CD4-positive, alpha-beta T cell treated with Interferon alpha-2 for 1 hour (primary cell): ENCODE measurements at regions not wholly inside any gene's neighbourhood (a gene's known extent, or its start where the extent isn't known, plus 50 kb on each side); places are given as distances from the start of the nearest gene placed in this dataset.

ENCODE experiments used
- DNase-seq, 2 donors: peaks; one replicate each; pipeline ENCODE4 v3.0.0-alpha.2; 2020 to 2022

DNA sequence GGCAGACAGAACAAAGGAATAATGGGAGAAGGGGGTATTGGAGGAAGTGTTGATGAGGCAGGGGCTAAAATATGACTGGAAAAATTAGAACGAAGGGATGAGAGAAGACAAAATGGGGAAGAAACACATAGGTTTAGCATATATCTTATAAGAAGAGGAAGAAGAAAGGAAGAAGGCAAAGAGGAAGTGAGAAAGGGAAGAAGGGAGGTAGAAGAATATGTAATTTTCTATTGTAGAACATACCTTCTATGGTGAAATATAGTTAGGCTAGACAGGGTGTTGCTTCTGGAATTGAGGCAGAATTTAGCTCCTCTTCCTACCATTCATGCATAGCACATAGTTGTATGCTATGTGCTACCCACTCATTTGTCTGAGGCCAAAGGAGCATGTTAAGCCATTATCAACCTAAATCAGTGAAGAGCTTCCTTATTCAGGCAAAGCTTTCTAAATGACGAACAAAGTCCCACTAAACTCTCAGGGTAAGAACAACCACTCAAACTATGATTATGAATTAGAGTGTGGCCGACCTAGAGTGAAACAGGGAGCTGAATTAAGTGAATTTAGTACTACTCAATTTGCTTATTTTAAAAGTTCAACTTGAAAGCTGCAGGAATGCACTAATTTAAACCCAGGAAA, 180.9 kb upstream of the GALNT5 start:
- no peak for DNase-seq

DNA sequence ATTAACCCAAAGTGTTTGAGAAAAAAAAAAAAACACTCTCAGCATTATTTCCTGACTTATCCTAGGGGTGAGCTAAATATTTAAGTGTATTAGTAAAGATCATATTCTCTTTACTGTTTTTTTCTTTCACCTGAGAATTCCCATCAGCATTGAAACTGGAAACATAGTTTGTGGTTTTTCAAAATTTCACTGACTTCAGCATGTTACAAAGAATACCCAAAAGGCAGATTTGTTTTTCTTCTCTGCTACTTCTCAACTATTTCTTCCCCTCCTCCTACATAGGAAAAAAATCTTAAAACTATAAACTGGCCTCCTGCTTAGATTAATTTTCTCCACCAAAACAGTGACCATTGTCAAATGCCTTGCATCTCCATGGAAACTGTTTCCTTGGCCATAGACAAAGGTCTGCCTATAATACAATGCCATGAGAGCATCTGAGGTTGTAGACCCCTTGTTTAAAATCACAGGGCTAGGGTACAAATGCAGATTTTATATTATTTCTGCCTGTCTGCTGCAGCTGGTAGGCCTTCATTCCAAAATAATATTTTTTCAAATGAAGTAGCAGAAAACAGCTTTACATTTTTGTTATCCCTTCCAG, 179.7 kb upstream of the GALNT5 start:
- no peak for DNase-seq

DNA sequence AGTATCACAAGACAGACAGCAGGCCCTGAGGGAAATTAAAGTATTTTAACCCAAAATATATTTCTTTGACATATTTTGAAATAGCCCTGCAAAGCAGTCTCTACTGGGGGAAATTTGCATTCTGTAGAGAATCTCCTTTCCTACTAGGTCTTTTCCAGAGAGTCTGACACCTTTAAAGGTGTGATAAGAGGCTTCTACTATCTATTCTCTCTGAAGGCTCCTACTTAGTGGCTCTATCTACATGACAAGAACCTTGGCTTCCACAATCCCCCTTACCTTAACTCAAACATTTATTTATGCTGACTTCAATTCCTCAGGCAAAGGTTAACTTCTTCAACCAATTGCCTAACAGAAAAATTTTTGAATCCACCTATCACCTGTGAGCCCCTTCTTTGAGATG, 174.6 kb upstream of the GALNT5 start:
- DNase-seq = no peak

DNA sequence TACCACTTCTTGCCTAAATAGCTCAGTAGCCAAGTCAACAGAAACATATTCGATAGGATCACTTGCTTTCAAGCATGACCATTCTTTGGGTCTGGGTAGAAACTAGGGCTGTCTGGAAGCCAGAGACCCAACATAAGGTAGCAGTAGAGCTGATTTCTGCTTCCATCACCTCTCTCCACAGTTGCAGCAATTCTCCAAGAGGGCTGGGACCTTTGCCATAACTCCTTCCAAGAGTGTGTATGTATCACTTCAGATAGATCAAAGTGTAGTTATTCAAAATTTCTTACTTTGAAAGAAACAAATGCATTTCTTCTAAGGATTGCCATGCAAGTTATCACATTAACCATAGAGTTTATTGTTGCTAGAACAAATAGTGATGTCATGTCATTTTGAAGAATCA, 172.0 kb upstream of the GALNT5 start:
- no peak for DNase-seq

DNA sequence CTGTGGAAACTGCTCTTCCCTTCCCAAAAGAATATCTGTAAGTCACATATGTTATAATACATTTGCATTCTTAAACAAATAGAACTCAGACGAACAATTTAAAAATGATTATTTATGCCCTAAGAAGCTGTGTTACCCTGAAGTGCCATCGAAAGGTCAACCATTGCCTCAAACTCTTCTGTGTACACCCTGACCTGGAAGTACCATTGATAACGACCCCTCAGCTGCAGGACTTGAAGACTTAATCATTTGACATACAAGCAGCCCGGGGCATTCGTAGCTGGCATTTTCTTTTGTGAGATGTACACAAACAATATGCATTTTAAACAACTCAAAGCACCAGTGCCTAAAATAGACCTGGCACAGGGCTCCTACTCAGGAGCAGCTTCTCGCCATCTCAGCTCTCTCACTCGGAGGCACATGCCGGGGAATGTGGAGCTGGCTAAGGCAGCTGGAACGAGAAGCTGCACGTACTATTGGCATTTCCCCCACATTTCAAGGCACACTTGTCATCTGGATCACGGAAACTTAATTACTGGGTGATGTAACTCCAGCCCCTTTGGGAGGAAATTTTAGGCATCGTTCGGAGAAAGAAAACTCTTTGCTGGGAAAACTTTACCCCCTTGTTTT, 170.0 kb upstream of the GALNT5 start:
- DNase-seq = no peak

DNA sequence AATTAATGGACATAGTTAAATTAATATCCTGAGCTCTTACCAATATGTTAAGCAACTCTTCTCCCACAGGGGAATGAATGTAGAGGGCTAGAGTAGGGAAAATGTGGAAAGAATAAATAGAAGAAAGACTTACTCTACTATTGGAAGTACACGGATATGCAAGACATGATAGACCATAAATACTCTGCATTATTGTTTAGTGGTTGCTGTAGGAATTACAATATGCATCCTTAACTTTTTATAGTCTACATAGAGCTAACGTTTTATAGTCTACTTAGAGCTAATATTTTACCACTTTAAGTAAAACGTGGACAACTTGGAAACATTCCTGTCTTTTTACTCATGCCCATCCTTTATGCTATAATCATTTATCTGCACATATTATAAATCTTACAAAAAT, 163.8 kb upstream of the GALNT5 start:
- DNase-seq = no peak

DNA sequence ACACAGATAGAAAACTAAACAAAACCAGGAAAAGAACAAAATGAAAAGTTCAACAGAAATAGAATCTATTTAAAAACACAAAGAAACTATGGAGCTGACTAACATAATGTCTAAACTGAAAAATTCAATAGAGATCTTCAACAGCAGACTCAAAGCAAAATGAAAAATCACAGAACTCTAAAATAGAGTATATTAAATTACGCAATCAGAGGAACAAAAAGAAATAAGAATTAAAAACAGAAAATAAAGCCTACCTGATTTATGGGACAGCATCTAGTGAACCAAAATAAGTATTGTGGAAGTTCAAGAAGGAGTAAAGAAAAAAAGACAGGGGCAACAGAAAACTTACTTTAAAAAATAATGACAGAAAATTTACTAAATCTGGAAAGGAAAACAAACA, 152.1 kb upstream of the GALNT5 start:
- DNase-seq = no peak

GRCh38 chr2:157106950-157107349, 150.6 kb upstream of the GALNT5 start:
- DNase-seq = no peak

GRCh38 chr2:157107460-157107859, 150.0 kb upstream of the GALNT5 start:
- no peak for DNase-seq

GRCh38 chr2:157107877-157108276, 149.6 kb upstream of the GALNT5 start:
- DNase-seq = no peak

- DNase-seq = no peak
Observed at GRCh38 chr2:157122776-157123175, 134.7 kb upstream of the GALNT5 start.

DNA sequence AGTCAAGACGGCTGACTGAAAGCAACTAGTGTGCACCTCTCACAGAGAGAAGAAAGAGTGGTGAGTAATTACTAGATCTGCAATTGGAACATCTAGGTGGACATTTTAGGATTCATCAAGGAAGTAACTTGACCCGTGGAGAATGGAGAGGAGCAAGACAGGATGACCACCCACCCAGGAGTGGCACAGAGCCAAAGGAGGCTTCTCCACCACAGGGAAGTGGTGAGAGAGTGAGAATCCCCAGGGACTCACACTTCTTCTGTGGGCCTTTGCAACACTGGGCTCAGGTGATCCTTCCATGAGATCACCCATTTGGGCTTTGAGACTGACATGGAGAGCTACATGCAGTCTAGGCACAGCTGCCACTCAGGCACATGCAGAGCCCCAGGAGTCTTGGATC, 132.8 kb upstream of the GALNT5 start:
- no peak for DNase-seq

- no peak for DNase-seq
Observed at GRCh38 chr2:157125685-157126084, 131.8 kb upstream of the GALNT5 start.

DNA sequence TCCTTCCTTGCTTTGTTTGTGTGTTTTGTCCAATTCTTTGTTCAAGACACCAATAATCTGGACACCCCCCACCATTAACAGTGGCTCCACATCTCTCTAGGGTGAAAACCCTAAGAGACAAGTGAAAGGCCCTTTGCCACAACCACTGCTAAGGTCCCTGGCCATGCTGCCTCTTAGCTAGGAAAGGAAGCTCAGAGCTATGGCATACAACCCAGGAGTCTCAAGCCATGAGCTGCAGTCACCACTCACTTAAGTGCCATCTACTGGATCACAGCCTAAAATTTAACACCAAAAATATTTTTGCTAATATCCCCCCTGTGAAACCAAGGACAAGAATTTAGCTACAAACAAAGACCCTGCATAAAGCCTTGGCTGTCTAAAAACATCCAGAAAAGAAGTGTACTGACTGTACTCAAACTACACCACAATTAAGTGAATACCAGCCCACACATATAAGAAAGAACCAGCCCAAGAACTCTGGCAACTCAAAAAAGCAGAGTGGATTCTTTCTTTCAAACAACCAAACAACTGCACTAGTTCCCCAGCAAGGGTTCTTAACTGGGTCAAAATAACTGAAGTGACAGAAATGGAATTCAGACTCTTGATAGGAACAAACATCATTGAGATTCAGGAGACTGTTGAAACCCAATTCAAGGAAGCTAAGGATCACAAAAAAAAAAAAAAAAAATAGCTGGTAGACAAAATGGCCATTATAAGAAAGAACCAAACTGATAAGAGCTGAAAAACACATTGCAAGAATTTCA, 130.1 kb upstream of the GALNT5 start:
- DNase-seq = no peak

GRCh38 chr2:157143901-157144300, 113.6 kb upstream of the GALNT5 start:
- no peak for DNase-seq

- no peak for DNase-seq
Observed at GRCh38 chr2:157149270-157149669, 108.2 kb upstream of the GALNT5 start.

- DNase-seq = no peak
Observed at GRCh38 chr2:157150747-157151146, 106.8 kb upstream of the GALNT5 start.

- DNase-seq = no peak
Observed at GRCh38 chr2:157152362-157152761, 105.1 kb upstream of the GALNT5 start.

GRCh38 chr2:157155992-157156391, 101.5 kb upstream of the GALNT5 start:
- no peak for DNase-seq

DNA sequence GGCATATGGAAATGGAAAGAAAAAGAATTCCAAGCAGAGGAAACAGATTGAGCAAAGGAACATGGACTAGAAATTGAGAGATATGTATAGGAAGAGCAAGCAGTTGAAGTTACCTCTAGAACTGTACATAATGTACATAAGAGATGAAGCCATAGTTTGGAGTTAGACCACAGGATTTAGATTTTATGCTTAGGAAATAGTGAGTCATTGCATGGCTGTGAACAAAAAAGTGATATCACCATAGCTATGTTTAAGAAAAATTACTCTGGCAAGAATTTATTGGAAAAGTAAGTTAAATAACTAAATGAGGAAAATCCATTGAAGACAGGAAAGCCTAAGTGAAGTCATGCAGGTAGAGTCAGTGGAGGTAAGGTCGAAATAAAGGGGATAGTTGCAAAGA, 99.4 kb upstream of the GALNT5 start:
- no peak for DNase-seq

DNA sequence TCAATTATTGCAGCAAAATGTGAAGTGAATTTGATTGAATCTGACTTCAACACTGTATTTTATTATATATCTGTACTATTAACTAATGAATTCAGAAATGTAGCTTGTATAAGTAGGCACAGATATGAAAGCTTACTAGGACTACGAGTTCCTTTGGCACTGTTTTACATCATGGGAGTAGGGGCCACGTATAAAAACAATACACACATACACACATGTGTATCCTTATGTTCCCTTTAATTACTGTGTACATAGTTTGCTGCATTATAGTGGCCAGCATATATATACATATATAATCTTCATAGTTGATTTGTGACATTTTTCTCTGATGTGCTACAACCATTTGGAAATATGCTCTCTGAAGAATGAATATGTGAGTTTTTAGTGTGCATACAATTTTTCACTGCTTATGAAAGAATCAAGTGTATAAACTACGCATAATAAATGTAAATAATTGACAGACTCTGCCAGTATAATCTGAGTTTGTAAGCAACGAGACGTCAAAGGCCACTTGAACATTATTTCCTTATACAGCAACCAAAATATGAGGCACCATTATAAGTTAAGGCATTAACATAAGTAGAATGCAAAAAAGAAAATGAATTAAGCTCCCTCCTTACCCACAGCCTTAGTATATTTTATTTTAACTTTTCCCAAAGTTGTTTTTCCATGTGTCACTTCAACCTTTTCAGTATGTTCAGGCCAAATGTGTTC, 98.1 kb upstream of the GALNT5 start:
- DNase-seq = no peak

DNA sequence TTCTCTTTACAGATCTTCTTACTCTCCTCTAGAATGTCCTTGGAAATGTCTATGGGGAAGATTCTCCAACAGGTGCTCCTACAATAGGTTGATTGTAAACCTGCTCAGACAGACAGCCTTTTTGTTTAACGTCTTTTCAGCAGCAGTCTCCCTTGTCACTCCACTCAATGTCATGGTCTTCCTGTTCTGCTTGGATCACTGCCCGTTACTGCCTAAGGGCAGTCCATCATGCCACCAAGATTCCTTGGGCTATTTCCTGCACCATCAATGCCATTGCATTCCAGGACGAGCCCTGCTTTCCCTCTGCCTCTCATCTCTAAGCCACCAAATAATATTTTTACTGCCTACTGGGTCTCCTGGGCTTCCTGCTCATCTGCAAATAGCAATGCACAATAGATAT, 97.4 kb upstream of the GALNT5 start:
- no peak for DNase-seq

DNA sequence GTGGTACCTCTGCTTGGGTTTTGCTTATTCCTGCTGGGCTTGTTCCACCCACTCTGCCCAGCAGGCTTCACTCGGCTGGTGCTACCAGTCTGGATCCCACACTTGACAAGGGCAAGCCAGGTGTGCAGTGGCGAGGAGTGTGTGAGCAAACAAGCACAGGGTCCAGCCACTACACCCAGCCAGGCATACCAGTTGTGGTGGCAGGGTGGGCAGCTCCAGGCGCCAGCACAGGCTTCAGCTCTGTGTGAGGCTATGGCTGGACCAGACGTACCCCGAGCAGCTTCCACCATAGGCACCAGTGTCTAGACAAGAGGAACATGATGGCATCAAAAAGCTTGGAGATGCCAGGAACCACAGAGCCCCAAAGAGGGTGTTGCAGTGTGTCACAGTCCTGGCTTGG, 93.1 kb upstream of the GALNT5 start:
- no peak for DNase-seq
